ENCODE measurements at regions not wholly inside any gene's neighbourhood (a gene's known extent, or its start where the extent isn't known, plus 50 kb on each side); places are given as distances from the start of the nearest gene placed in this dataset.

DNA sequence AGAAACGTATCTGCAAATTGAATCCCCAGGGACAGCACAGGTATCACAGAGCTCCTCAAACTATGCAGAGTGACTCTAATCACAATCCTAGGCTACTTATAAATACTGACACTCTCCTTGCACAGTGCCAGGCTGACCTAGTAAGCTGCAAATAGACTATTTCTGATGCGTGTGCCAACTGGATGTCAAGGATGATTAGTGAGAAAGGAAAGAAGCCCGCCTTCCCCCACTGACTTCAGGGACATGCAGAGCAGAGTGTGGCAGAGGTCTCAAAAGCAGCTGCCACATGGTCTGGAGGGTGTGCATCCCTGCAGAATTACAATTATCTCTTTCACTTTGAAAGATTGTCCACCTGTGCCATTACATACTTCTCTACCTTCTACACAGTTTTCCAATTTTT is 235.6 kb downstream of the CPS1 start:
- no peak for DNase-seq
- no peaks in the 10 kb centered on the region for H3K27me3 ChIP-seq
- ATAC-seq (ENCODE audit: low FRiP score in 2 of 2), result no peak
- no peaks in the 10 kb centered on the region for H3K36me3 ChIP-seq
- H3K4me1 ChIP-seq, result no peaks in the 10 kb centered on the region
- H3K9me3 ChIP-seq, result no peaks in the 10 kb centered on the region
- H3K27ac ChIP-seq, result no peak overlapping the region
- WGBS, 2 donors, result 54 to 57% methylated on average over 3 of the region's 3 CpGs
- TF ChIP-seq POLR2AphosphoS5 (IDR thresholded peaks at IDR 0.05) (no peak), POLR2A (IDR thresholded peaks at IDR 0.05) (no peak), EP300 (IDR thresholded peaks at IDR 0.05) (no peak)
- TF ChIP-seq, protein P1, sequence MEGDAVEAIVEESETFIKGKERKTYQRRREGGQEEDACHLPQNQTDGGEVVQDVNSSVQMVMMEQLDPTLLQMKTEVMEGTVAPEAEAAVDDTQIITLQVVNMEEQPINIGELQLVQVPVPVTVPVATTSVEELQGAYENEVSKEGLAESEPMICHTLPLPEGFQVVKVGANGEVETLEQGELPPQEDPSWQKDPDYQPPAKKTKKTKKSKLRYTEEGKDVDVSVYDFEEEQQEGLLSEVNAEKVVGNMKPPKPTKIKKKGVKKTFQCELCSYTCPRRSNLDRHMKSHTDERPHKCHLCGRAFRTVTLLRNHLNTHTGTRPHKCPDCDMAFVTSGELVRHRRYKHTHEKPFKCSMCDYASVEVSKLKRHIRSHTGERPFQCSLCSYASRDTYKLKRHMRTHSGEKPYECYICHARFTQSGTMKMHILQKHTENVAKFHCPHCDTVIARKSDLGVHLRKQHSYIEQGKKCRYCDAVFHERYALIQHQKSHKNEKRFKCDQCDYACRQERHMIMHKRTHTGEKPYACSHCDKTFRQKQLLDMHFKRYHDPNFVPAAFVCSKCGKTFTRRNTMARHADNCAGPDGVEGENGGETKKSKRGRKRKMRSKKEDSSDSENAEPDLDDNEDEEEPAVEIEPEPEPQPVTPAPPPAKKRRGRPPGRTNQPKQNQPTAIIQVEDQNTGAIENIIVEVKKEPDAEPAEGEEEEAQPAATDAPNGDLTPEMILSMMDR (IDR thresholded peaks at IDR 0.05), result no peak
- H3K4me3 ChIP-seq, result no peak overlapping the region

GRCh38 chr2:210795506-210795905 is 239.1 kb downstream of the CPS1 start:
- Histone ChIP-seq H3K36me3 (no peaks in the 10 kb centered on the region), H3K4me1 (no peaks in the 10 kb centered on the region), H3K27me3 (no peaks in the 10 kb centered on the region), H3K4me3 (no peak overlapping the region), H3K9me3 (no peaks in the 10 kb centered on the region), H3K27ac (no peak overlapping the region)
- ATAC-seq (ENCODE audit: low FRiP score in 2 of 2), result no peak
- DNase-seq, result no peak
- TF ChIP-seq, protein P1 (IDR thresholded peaks at IDR 0.05), result no peak
- no peak for TF ChIP-seq POLR2A (IDR thresholded peaks at IDR 0.05)
- TF ChIP-seq EP300 (IDR thresholded peaks at IDR 0.05), result no peak
- no peak for TF ChIP-seq POLR2AphosphoS5 (IDR thresholded peaks at IDR 0.05)
- 92 to 96% methylated on average over 4 of the region's 4 CpGs for WGBS, 2 donors

DNA sequence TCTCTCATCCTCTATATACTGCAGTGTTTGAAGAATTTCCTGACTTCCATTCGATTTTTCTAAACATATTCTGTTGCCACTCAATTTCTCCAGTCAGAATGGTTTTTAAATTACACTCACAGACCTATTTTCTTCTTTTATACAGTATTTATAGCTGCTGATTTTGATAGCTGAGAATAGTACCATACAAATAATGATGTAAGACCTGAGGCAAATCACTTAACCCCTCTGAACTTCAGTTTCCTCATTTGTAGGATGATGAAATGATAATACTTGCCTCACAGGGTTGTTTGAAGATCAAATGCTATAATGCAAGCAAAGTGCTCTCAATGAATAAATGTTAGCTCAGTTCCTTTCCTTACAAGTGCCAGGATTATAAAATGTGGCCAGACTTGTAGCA is 241.8 kb downstream of the CPS1 start:
- H3K36me3 ChIP-seq, result no peaks in the 10 kb centered on the region
- H3K4me3 ChIP-seq, result no peak overlapping the region
- DNase-seq (no peak), ATAC-seq (ENCODE audit: low FRiP score in 2 of 2) (no peak)
- TF ChIP-seq EP300 (IDR thresholded peaks at IDR 0.05) (no peak), POLR2A (IDR thresholded peaks at IDR 0.05) (no peak), POLR2AphosphoS5 (IDR thresholded peaks at IDR 0.05) (no peak)
- TF ChIP-seq, protein P1 (IDR thresholded peaks at IDR 0.05), result no peak
- 12 to 30% methylated on average over 1 of the region's 1 CpG for WGBS, 2 donors
- H3K9me3 ChIP-seq, result no peaks in the 10 kb centered on the region
- no peak overlapping the region for H3K27ac ChIP-seq
- no peaks in the 10 kb centered on the region for H3K4me1 ChIP-seq
- H3K27me3 ChIP-seq, result no peaks in the 10 kb centered on the region

- ATAC-seq (ENCODE audit: low FRiP score in 2 of 2), result no peak
- TF ChIP-seq, protein P1 (IDR thresholded peaks at IDR 0.05), result no peak
- TF ChIP-seq POLR2A (IDR thresholded peaks at IDR 0.05) (no peak), POLR2AphosphoS5 (IDR thresholded peaks at IDR 0.05) (no peak), EP300 (IDR thresholded peaks at IDR 0.05) (no peak)
- H3K27me3 ChIP-seq, result no peaks in the 10 kb centered on the region
- 75 to 92% methylated on average over 1 of the region's 1 CpG for WGBS, 2 donors
- no peak overlapping the region for H3K27ac ChIP-seq
- no peaks in the 10 kb centered on the region for H3K4me1 ChIP-seq
- H3K4me3 ChIP-seq, result no peak overlapping the region
- no peak for DNase-seq
- H3K36me3 ChIP-seq, result no peaks in the 10 kb centered on the region
- no peaks in the 10 kb centered on the region for H3K9me3 ChIP-seq
Measured at GRCh38 chr2:210814251-210815025, 258.0 kb downstream of the CPS1 start.

DNA sequence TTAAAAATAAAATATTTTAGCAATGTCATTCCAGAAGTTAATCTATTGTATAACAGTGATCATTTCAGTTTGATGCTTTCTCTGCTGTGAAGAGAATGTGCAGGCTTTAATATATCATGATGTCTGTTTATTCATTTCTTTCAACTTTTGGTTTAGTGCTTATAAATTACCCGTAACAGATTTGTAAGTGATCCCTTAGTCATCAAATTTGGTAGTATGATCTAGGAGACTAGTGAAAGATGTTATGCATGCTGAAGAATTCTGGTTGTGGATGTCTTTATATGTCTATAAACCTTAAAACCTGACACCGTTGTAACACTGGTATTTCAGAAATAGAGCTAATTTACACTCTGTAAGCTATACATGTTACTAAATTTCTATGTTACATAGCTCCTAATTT is 260.4 kb downstream of the CPS1 start:
- Histone ChIP-seq H3K27me3 (no peaks in the 10 kb centered on the region), H3K27ac (no peak overlapping the region), H3K36me3 (no peaks in the 10 kb centered on the region), H3K9me3 (peaks cover 0 to 4% (median 0%) of the 10 kb centered on the region in 4 donors), H3K4me1 (no peaks in the 10 kb centered on the region), H3K4me3 (no peak overlapping the region)
- WGBS, 2 donors, result 88 to 93% methylated on average over 2 of the region's 2 CpGs
- no peak for TF ChIP-seq EP300 (IDR thresholded peaks at IDR 0.05)
- TF ChIP-seq, protein P1 (IDR thresholded peaks at IDR 0.05), result no peak
- no peak for TF ChIP-seq POLR2AphosphoS5 (IDR thresholded peaks at IDR 0.05)
- TF ChIP-seq POLR2A (IDR thresholded peaks at IDR 0.05), result no peak
- DNase-seq, result no peak
- ATAC-seq (ENCODE audit: low FRiP score in 2 of 2), result no peak

All from upper lobe of left lung (tissue), 6 donors.